A549 (cell line): ENCODE measurements at regions not wholly inside any gene's neighbourhood (a gene's known extent, or its start where the extent isn't known, plus 50 kb on each side); places are given as distances from the start of the nearest gene placed in this dataset.

Experiments used
- ATAC-seq, 2 experiments: fragments of 200-7000 bp in 1 of 2; fragments of >200 bp in 1 of 2; cut with Nextera tagmentation in 1 of 2; cut with Tn5 transposase in 1 of 2; 3 replicates each; pipeline versions ENCODE4 v1.8.0 to v1.9.1; 2018 to 2020; ENCODE audit warnings: mild to moderate bottlenecking in 1 of 2, moderate library complexity in 1 of 2
- CTCF ChIA-PET: fragments of 300-600 bp; sonication (Branson Sonifier 250); formaldehyde crosslinking; extraction: SDS; loops from one replicate; lab custom pipeline; 2021; ENCODE audit warnings: antibody characterized with exemption, inconsistent platforms; lab: Yijun Ruan, JAX
- POLR2A ChIA-PET: fragments of 350-600 bp; formaldehyde crosslinking; extraction: SDS; loops from one replicate; lab custom pipeline; 2021; ENCODE audit warnings: antibody characterized with exemption, inconsistent platforms; lab: Yijun Ruan, JAX
- DNase-seq, 2 experiments: peaks; one replicate each; pipeline versions ENCODE4 v3.0.0 to v3.0.0-alpha.2; 2011 to 2016; ENCODE audit warnings: low read depth in 1 of 2, low spot score in 1 of 2
- FAIRE-seq: peaks from 2 replicates; lab custom pipeline; 2011; peaks lifted over from hg19 to GRCh38; lab: Jason Lieb, UNC
- H3K27ac ChIP-seq, 2 experiments: fragments of >200 bp; sonication (Bioruptor Twin); formaldehyde crosslinking; 3 replicates each; pipeline ENCODE4 v1.5.1; 2016 to 2017
- H3K4me1 ChIP-seq: fragments of >200 bp; sonication (Bioruptor Twin); formaldehyde crosslinking; 3 replicates; pipeline ENCODE4 v1.6.1; 2016
- H3K4me2 ChIP-seq: fragments of >200 bp; sonication (Bioruptor Twin); formaldehyde crosslinking; 3 replicates; pipeline ENCODE4 v1.6.1; 2016
- H3K4me3 ChIP-seq: fragments of >200 bp; sonication (Bioruptor Twin); formaldehyde crosslinking; 3 replicates; pipeline ENCODE4 v1.5.1; 2016
- H3K9me3 ChIP-seq: fragments of >200 bp; sonication (Bioruptor Twin); formaldehyde crosslinking; 3 replicates; pipeline ENCODE4 v1.6.1; 2016
- CBX2 ChIP-seq: fragments of 200-600 bp; sonication (generic); IDR thresholded peaks from 2 replicates; pipeline ENCODE4 v1.6.1; 2016; ENCODE audit warnings: low read depth, mild to moderate bottlenecking, borderline replicate concordance
- CBX8 ChIP-seq: fragments of 200-600 bp; sonication (generic); IDR thresholded peaks from 2 replicates; pipeline ENCODE4 v1.6.1; 2016
- CHD2 ChIP-seq: fragments of 150-350 bp; IDR thresholded peaks from 2 replicates; pipeline ENCODE4 v1.6.1; 2014; ENCODE audit warnings: low read length; ENCODE audit not compliant: partially characterized antibody
- CTCF ChIP-seq: fragments of >200 bp; sonication (Bioruptor Twin); formaldehyde crosslinking; IDR thresholded peaks from 3 replicates; pipeline ENCODE4 v1.5.1; 2016
- E2F6 ChIP-seq: IDR thresholded peaks from 2 replicates; pipeline ENCODE4 v1.6.1; 2012; ENCODE audit warnings: low read depth, borderline replicate concordance
- FOSB ChIP-seq: fragments of 250-450 bp; sonication (Bioruptor Pico); IDR thresholded peaks from 2 replicates; pipeline ENCODE4 v1.5.0; 2020; ENCODE audit warnings: mild to moderate bottlenecking, moderate library complexity
- HDAC2 ChIP-seq: fragments of 200-600 bp; sonication (generic); IDR thresholded peaks from 2 replicates; pipeline ENCODE4 v1.6.1; 2016
- HES2 ChIP-seq: fragments of >200 bp; sonication (Bioruptor Twin); formaldehyde crosslinking; IDR thresholded peaks from 2 replicates; pipeline ENCODE4 v1.6.1; 2016
- HOXB13 ChIP-seq: fragments of 250-450 bp; sonication (Bioruptor Pico); IDR thresholded peaks from 2 replicates; pipeline ENCODE4 v1.5.0; 2020; ENCODE audit warnings: low read depth, mild to moderate bottlenecking, moderate library complexity
- JUNB ChIP-seq: fragments of >200 bp; sonication (Bioruptor Twin); formaldehyde crosslinking; IDR thresholded peaks from 2 replicates; pipeline ENCODE4 v1.6.1; 2016
- KDM5A ChIP-seq: fragments of 200-600 bp; sonication (generic); IDR thresholded peaks from 2 replicates; pipeline ENCODE4 v1.6.1; 2016; ENCODE audit warnings: antibody characterized with exemption, mild to moderate bottlenecking
- MAFK ChIP-seq: fragments of 450-650 bp; IDR thresholded peaks from 2 replicates; pipeline ENCODE4 v1.6.1; 2014; ENCODE audit not compliant: partially characterized antibody
- NFE2L2 ChIP-seq: fragments of 150-350 bp; conservative IDR thresholded peaks from 2 replicates; pipeline ENCODE4 v1.6.1; 2014; ENCODE audit warnings: low read length
- NR3C1 ChIP-seq: fragments of >200 bp; sonication (Bioruptor Twin); formaldehyde crosslinking; IDR thresholded peaks from 3 replicates; pipeline ENCODE4 v1.6.1; 2017
- PHF8 ChIP-seq: fragments of 200-600 bp; sonication (generic); IDR thresholded peaks from 2 replicates; pipeline ENCODE4 v1.6.1; 2016; ENCODE audit warnings: low read depth, mild to moderate bottlenecking, antibody characterized with exemption, moderate library complexity, borderline replicate concordance
- RAD21 ChIP-seq, 2 experiments: fragments of >200 bp in 1 of 2; sonication (Bioruptor Twin) in 1 of 2; formaldehyde crosslinking in 1 of 2; IDR thresholded peaks in 1 of 2; conservative IDR thresholded peaks in 1 of 2; 2 replicates in 1 of 2; 3 replicates in 1 of 2; pipeline ENCODE4 v1.6.1; 2012 to 2018; ENCODE audit warnings: inconsistent platforms in 1 of 2
- REST ChIP-seq: fragments of 200-600 bp; sonication (generic); IDR thresholded peaks from 2 replicates; pipeline ENCODE4 v1.6.1; 2016; ENCODE audit warnings: antibody characterized with exemption, mild to moderate bottlenecking, moderate library complexity
- SMC3 ChIP-seq: fragments of >200 bp; sonication (Bioruptor Twin); formaldehyde crosslinking; IDR thresholded peaks from 3 replicates; pipeline ENCODE4 v1.6.1; 2018; ENCODE audit warnings: inconsistent platforms
- WGBS: methylation state at CpG from one replicate; pipeline ENCODE4 v1.1.6; 2017; ENCODE audit errors: missing lambda C conversion rate; 5-methylcytosine and 5-hydroxymethylcytosine counted together

- POLR2A ChIA-PET, result no interaction called here
- CTCF ChIA-PET, result no interaction called here
- FAIRE-seq (no peak), ATAC-seq (no peak), DNase-seq (no peak)
- H3K4me1 ChIP-seq, result no peaks in the 10 kb centered on the region
- no peak overlapping the region for H3K4me3 ChIP-seq
- H3K4me2 ChIP-seq, result no peak overlapping the region
- H3K27ac ChIP-seq, result no peak overlapping the region
- 13% methylated on average over 2 of the region's 2 CpGs for WGBS
- TF ChIP-seq HES2 (no peak), RAD21 (conservative IDR thresholded peaks at IDR 0.05 in 1 of 2, IDR thresholded peaks at IDR 0.05 in 1 of 2) (no peak), CTCF (no peak)
- no peaks in the 10 kb centered on the region for H3K9me3 ChIP-seq
Observed at GRCh38 chr2:107306881-107307280, 420.9 kb upstream of the ST6GAL2 start.

GRCh38 chr2:107308835-107309234 lies 422.9 kb upstream of the ST6GAL2 start:
- Histone ChIP-seq H3K27ac (no peak overlapping the region), H3K4me2 (no peak overlapping the region), H3K4me1 (no peaks in the 10 kb centered on the region), H3K9me3 (no peaks in the 10 kb centered on the region), H3K4me3 (no peak overlapping the region)
- TF ChIP-seq CBX8 (no peak), PHF8 (no peak), E2F6 (no peak), FOSB (no peak), CBX2 (no peak), REST (no peak), NR3C1 (no peak), NFE2L2 (no peak), CHD2 (no peak), HOXB13 (CRISPR knock-in tag) (no peak), KDM5A (no peak), HDAC2 (no peak), SMC3 (no peak), JUNB (no peak)
- no peak for DNase-seq
- WGBS, result 12% methylated on average over 1 of the region's 1 CpG
- POLR2A ChIA-PET, result no interaction called here
- FAIRE-seq, result no peak
- CTCF ChIA-PET, result no interaction called here
- no peak for ATAC-seq

GRCh38 chr2:107312240-107312639 lies 426.3 kb upstream of the ST6GAL2 start:
- Histone ChIP-seq H3K9me3 (no peaks in the 10 kb centered on the region), H3K4me3 (no peak overlapping the region), H3K4me1 (no peaks in the 10 kb centered on the region), H3K4me2 (no peak overlapping the region), H3K27ac (no peak overlapping the region)
- ChIA-PET POLR2A (no interaction called here), CTCF (no interaction called here)
- FAIRE-seq (no peak), DNase-seq (no peak), ATAC-seq (no peak)
- TF ChIP-seq MAFK, result no peak
- WGBS, result 78% methylated on average over 4 of the region's 4 CpGs
